Lower leg skin (tissue), 3 donors: ENCODE measurements at regions not wholly inside any gene's neighbourhood (a gene's known extent, or its start where the extent isn't known, plus 50 kb on each side); places are given as distances from the start of the nearest gene placed in this dataset.

Experiments
- CTCF ChIP-seq, 3 donors: fragments of 450-650 bp; IDR thresholded peaks; one replicate each; pipeline ENCODE4 v1.5.1; 2016; ENCODE audit warnings: antibody characterized with exemption in 3 of 3, mild to moderate bottlenecking in 3 of 3, moderate library complexity in 2 of 3
- POLR2A ChIP-seq, 2 donors: fragments of 450-650 bp; IDR thresholded peaks; one replicate each; pipeline ENCODE4 v1.6.1; 2016 to 2017; ENCODE audit warnings: antibody characterized with exemption in 2 of 2, mild to moderate bottlenecking in 1 of 2, moderate library complexity in 1 of 2

GRCh38 chr3:110017304-110017703 lies 680.0 kb upstream of the DPPA4 start:
- TF ChIP-seq CTCF (IDR thresholded peaks at IDR 0.05) (no peak), POLR2A (IDR thresholded peaks at IDR 0.05) (no peak)
